Left ventricle myocardium inferior (tissue), 1 donor: ENCODE measurements at regions not wholly inside any gene's neighbourhood (a gene's known extent, or its start where the extent isn't known, plus 50 kb on each side); places are given as distances from the start of the nearest gene placed in this dataset.

Experiments
- DNase-seq: peaks from one replicate; pipeline ENCODE4 v3.0.0-alpha.2; 2020
- H3K27ac ChIP-seq: fragments of 200-600 bp; replicated peaks from 2 replicates; pipeline ENCODE4 v1.8.0; 2021
- H3K27me3 ChIP-seq: fragments of 200-600 bp; 2 replicates; pipeline ENCODE4 v1.8.0; 2021; ENCODE audit warnings: low read depth
- H3K36me3 ChIP-seq: fragments of 200-600 bp; 2 replicates; pipeline ENCODE4 v1.8.0; 2021
- H3K4me1 ChIP-seq: fragments of 200-600 bp; 2 replicates; pipeline ENCODE4 v1.8.0; 2021
- H3K4me3 ChIP-seq: fragments of 200-600 bp; 2 replicates; pipeline ENCODE4 v1.8.0; 2021; ENCODE audit warnings: mild to moderate bottlenecking, moderate library complexity
- H3K9me3 ChIP-seq: fragments of 200-600 bp; replicated peaks from 2 replicates; pipeline ENCODE4 v1.8.0; 2021
- CTCF ChIP-seq: fragments of 200-600 bp; IDR thresholded peaks from 2 replicates; pipeline ENCODE4 v1.8.0; 2021; ENCODE audit warnings: antibody characterized with exemption, mild to moderate bottlenecking, borderline replicate concordance
- intact Hi-C: fragments of 100-400 bp; cut with micrococcal nuclease; formaldehyde crosslinking; loops from one replicate; pipeline ENCODE4 v1.11.0; 2022
- donor health status: DM: no; HTN: yes; CAD: no; lungs with severe emphysema.

- no peaks in the 10 kb centered on the region for H3K9me3 ChIP-seq
- H3K36me3 ChIP-seq: no peaks in the 10 kb centered on the region
- TF ChIP-seq CTCF: no peak
- no peaks in the 10 kb centered on the region for H3K4me1 ChIP-seq
- no peak overlapping the region for H3K4me3 ChIP-seq
- H3K27ac ChIP-seq: no peak overlapping the region
- intact Hi-C loops: no loop called here
- no peaks in the 10 kb centered on the region for H3K27me3 ChIP-seq
- no peak for DNase-seq
These were observed 106.8 kb downstream of the NUDT12 start for GRCh38 chr5:103455796-103456195.

GRCh38 chr5:103454770-103455169 is 107.8 kb downstream of the NUDT12 start:
- Histone ChIP-seq H3K36me3 (no peaks in the 10 kb centered on the region), H3K4me1 (no peaks in the 10 kb centered on the region), H3K27ac (no peak overlapping the region), H3K9me3 (no peaks in the 10 kb centered on the region), H3K27me3 (no peaks in the 10 kb centered on the region), H3K4me3 (no peak overlapping the region)
- DNase-seq: no peak
- intact Hi-C loops: no loop called here
- no peak for TF ChIP-seq CTCF

- Histone ChIP-seq H3K9me3 (no peaks in the 10 kb centered on the region), H3K27ac (no peak overlapping the region), H3K4me1 (no peaks in the 10 kb centered on the region), H3K27me3 (no peaks in the 10 kb centered on the region), H3K4me3 (no peak overlapping the region), H3K36me3 (no peaks in the 10 kb centered on the region)
- intact Hi-C loops: no loop called here
- no peak for DNase-seq
- no peak for TF ChIP-seq CTCF
These were observed 109.9 kb downstream of the NUDT12 start for GRCh38 chr5:103452666-103453065.

GRCh38 chr5:103452089-103452488 is 110.5 kb downstream of the NUDT12 start:
- TF ChIP-seq CTCF: no peak
- Histone ChIP-seq H3K4me3 (no peak overlapping the region), H3K36me3 (no peaks in the 10 kb centered on the region), H3K27me3 (no peaks in the 10 kb centered on the region), H3K9me3 (no peaks in the 10 kb centered on the region), H3K27ac (no peak overlapping the region), H3K4me1 (no peaks in the 10 kb centered on the region)
- intact Hi-C loops: no loop called here
- DNase-seq: no peak

- TF ChIP-seq CTCF: no peak
- Histone ChIP-seq H3K27ac (no peak overlapping the region), H3K4me1 (no peaks in the 10 kb centered on the region), H3K4me3 (no peak overlapping the region), H3K27me3 (no peaks in the 10 kb centered on the region), H3K9me3 (no peaks in the 10 kb centered on the region), H3K36me3 (no peaks in the 10 kb centered on the region)
- no peak for DNase-seq
- intact Hi-C loops: no loop called here
These were observed 111.3 kb downstream of the NUDT12 start for GRCh38 chr5:103451261-103451660.
